SK-N-SH treated with all-trans-retinoic acid at 6 μM for 48 hours (cell line): ENCODE measurements at regions not wholly inside any gene's neighbourhood (a gene's known extent, or its start where the extent isn't known, plus 50 kb on each side); places are given as distances from the start of the nearest gene placed in this dataset.

Source experiments
- ATAC-seq: fragments of 200-7000 bp; cut with Tn5 transposase; 3 replicates; pipeline ENCODE4 v1.9.1; 2020; ENCODE audit warnings: mild to moderate bottlenecking, moderate library complexity
- ARNTL ChIP-seq: fragments of 450-650 bp; formaldehyde crosslinking; IDR thresholded peaks from 2 replicates; pipeline ENCODE4 v1.5.0; 2020; ENCODE audit warnings: low read depth, mild to moderate bottlenecking, moderate library complexity, borderline replicate concordance
- ESRRG ChIP-seq: fragments of 250-450 bp; sonication (Bioruptor Pico); IDR thresholded peaks from 2 replicates; pipeline ENCODE4 v1.6.1; 2021; ENCODE audit warnings: mild to moderate bottlenecking
- GLIS3 ChIP-seq: fragments of 250-450 bp; sonication (Bioruptor Pico); IDR thresholded peaks from 2 replicates; pipeline ENCODE4 v1.5.0; 2020; ENCODE audit warnings: mild to moderate bottlenecking, moderate library complexity
- ISL1 ChIP-seq: fragments of 250-450 bp; sonication (Bioruptor Pico); IDR thresholded peaks from 2 replicates; pipeline ENCODE4 v2.1.2; 2022; ENCODE audit warnings: mild to moderate bottlenecking, moderate library complexity
- OSR1 ChIP-seq: fragments of 250-450 bp; sonication (Bioruptor Pico); IDR thresholded peaks from 2 replicates; pipeline ENCODE4 v1.8.0; 2022; ENCODE audit warnings: moderate library complexity, mild to moderate bottlenecking, inconsistent platforms
- PPARA ChIP-seq: fragments of 250-450 bp; sonication (Bioruptor Pico); IDR thresholded peaks from 2 replicates; pipeline ENCODE4 v1.5.0; 2020; ENCODE audit warnings: mild to moderate bottlenecking, borderline replicate concordance
- RARB ChIP-seq: fragments of 250-450 bp; sonication (Bioruptor Pico); IDR thresholded peaks from 2 replicates; pipeline ENCODE4 v1.8.0; 2021; ENCODE audit warnings: mild to moderate bottlenecking, moderate library complexity
- SNAI2 ChIP-seq: fragments of 250-450 bp; sonication (Bioruptor Pico); IDR thresholded peaks from 2 replicates; pipeline ENCODE4 v1.5.0; 2020; ENCODE audit warnings: mild to moderate bottlenecking, moderate library complexity
- TCF4 ChIP-seq: fragments of 250-450 bp; sonication (Bioruptor Pico); IDR thresholded peaks from 2 replicates; pipeline ENCODE4 v1.8.0; 2021; ENCODE audit warnings: mild to moderate bottlenecking, moderate library complexity, borderline replicate concordance
- TOX ChIP-seq: fragments of 250-450 bp; sonication (Bioruptor Pico); IDR thresholded peaks from 2 replicates; pipeline ENCODE4 v1.8.0; 2021; ENCODE audit warnings: mild to moderate bottlenecking, moderate library complexity, borderline replicate concordance
- ZC3H10 ChIP-seq: fragments of 250-450 bp; sonication (Bioruptor Pico); IDR thresholded peaks from 2 replicates; pipeline ENCODE4 v1.5.1; 2021; ENCODE audit warnings: mild to moderate bottlenecking, moderate library complexity
- ZFP3 ChIP-seq: fragments of 250-450 bp; sonication (Bioruptor Pico); IDR thresholded peaks from 2 replicates; pipeline ENCODE4 v1.5.0; 2020; ENCODE audit warnings: mild to moderate bottlenecking, moderate library complexity
- ZFP30 ChIP-seq: fragments of 450-650 bp; formaldehyde crosslinking; IDR thresholded peaks from 2 replicates; pipeline ENCODE4 v1.5.0; 2022; ENCODE audit warnings: mild to moderate bottlenecking, moderate library complexity
- ZNF565 ChIP-seq: fragments of 450-650 bp; formaldehyde crosslinking; conservative IDR thresholded peaks from 2 replicates; pipeline ENCODE4 v1.5.0; 2020; ENCODE audit warnings: low read depth, mild to moderate bottlenecking, moderate library complexity
- ZNF70 ChIP-seq: fragments of 450-650 bp; formaldehyde crosslinking; IDR thresholded peaks from 2 replicates; pipeline ENCODE4 v1.5.0; 2020; ENCODE audit warnings: mild to moderate bottlenecking, moderate library complexity
- ZNF8 ChIP-seq: fragments of 450-650 bp; formaldehyde crosslinking; IDR thresholded peaks from 2 replicates; pipeline ENCODE4 v1.5.0; 2020; ENCODE audit warnings: mild to moderate bottlenecking, moderate library complexity
- TF ChIP-seq, protein P1 (sequence below): fragments of 250-450 bp; sonication (Bioruptor Pico); IDR thresholded peaks from 2 replicates; pipeline ENCODE4 v1.5.1; 2020; ENCODE audit warnings: low read depth, mild to moderate bottlenecking, moderate library complexity
- TF ChIP-seq, protein P2 (sequence below): fragments of 250-450 bp; sonication (Bioruptor Pico); IDR thresholded peaks from 2 replicates; pipeline ENCODE4 v1.5.1; 2021; ENCODE audit warnings: mild to moderate bottlenecking, moderate library complexity
- TF ChIP-seq, protein P3 (sequence below): fragments of 250-450 bp; sonication (Bioruptor Pico); IDR thresholded peaks from 2 replicates; pipeline ENCODE4 v1.5.0; 2020; ENCODE audit warnings: mild to moderate bottlenecking, moderate library complexity
- TF ChIP-seq, protein P4 (sequence below): fragments of 250-450 bp; sonication (Bioruptor Pico); IDR thresholded peaks from 2 replicates; pipeline ENCODE4 v1.8.0; 2020; ENCODE audit warnings: mild to moderate bottlenecking, moderate library complexity, borderline replicate concordance
- TF ChIP-seq, protein P5 (sequence below): fragments of 250-450 bp; sonication (Bioruptor Pico); IDR thresholded peaks from 2 replicates; pipeline ENCODE4 v1.8.0; 2021; ENCODE audit warnings: low read depth, mild to moderate bottlenecking, moderate library complexity, borderline replicate concordance

DNA sequence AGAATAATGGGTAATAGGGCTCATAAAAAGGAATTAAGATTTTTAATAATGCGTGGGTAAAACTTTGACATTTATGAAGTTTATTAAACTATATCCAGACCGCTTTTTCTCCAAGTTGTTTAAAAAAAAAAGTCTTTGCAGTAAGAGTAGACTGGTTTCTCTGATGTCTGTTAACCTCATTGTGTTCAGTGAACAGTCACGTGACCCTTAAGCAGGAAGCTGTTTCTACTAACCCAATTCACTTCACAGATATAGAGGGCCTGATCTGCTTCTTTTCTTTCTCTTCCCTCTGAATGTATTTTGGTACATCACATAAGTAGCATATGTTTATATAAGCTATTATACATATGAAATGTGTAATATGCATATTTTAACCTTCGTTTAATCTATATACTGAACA lies 1011.3 kb upstream of the CELF4 start:
- no peak for ATAC-seq
- TF ChIP-seq, protein P1, sequence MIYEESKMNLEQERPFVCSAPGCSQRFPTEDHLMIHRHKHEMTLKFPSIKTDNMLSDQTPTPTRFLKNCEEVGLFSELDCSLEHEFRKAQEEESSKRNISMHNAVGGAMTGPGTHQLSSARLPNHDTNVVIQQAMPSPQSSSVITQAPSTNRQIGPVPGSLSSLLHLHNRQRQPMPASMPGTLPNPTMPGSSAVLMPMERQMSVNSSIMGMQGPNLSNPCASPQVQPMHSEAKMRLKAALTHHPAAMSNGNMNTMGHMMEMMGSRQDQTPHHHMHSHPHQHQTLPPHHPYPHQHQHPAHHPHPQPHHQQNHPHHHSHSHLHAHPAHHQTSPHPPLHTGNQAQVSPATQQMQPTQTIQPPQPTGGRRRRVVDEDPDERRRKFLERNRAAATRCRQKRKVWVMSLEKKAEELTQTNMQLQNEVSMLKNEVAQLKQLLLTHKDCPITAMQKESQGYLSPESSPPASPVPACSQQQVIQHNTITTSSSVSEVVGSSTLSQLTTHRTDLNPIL (CRISPR knock-in tag) = no peak

DNA sequence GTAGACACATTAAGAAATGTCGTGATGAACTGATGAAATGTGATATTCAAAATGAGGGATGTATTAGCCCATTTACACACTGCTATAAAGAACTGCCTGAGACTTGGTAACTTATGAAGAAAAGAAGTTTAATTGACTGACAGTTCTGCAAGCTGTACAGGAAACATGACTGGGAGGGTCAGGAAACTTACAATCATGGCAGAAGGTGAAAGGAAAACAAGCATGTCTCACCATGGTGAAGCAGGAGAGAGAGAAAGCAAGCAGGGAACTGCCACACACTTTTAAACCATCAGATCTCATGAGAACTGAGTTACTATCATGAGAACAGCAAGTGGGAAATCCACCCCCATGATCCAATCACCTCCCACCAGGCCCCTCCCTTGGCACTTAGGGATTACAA lies 1010.8 kb upstream of the CELF4 start:
- ATAC-seq = no peak
- TF ChIP-seq ZNF70 (CRISPR knock-in tag) = no peak
- no peak for TF ChIP-seq GLIS3 (CRISPR knock-in tag)
- TF ChIP-seq, protein P2, sequence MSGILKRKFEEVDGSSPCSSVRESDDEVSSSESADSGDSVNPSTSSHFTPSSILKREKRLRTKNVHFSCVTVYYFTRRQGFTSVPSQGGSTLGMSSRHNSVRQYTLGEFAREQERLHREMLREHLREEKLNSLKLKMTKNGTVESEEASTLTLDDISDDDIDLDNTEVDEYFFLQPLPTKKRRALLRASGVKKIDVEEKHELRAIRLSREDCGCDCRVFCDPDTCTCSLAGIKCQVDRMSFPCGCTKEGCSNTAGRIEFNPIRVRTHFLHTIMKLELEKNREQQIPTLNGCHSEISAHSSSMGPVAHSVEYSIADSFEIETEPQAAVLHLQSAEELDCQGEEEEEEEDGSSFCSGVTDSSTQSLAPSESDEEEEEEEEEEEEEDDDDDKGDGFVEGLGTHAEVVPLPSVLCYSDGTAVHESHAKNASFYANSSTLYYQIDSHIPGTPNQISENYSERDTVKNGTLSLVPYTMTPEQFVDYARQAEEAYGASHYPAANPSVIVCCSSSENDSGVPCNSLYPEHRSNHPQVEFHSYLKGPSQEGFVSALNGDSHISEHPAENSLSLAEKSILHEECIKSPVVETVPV (CRISPR knock-in tag) = no peak
- no peak for TF ChIP-seq ZNF8 (CRISPR knock-in tag)
- no peak for TF ChIP-seq RARB (CRISPR knock-in tag)
- TF ChIP-seq, protein P3, sequence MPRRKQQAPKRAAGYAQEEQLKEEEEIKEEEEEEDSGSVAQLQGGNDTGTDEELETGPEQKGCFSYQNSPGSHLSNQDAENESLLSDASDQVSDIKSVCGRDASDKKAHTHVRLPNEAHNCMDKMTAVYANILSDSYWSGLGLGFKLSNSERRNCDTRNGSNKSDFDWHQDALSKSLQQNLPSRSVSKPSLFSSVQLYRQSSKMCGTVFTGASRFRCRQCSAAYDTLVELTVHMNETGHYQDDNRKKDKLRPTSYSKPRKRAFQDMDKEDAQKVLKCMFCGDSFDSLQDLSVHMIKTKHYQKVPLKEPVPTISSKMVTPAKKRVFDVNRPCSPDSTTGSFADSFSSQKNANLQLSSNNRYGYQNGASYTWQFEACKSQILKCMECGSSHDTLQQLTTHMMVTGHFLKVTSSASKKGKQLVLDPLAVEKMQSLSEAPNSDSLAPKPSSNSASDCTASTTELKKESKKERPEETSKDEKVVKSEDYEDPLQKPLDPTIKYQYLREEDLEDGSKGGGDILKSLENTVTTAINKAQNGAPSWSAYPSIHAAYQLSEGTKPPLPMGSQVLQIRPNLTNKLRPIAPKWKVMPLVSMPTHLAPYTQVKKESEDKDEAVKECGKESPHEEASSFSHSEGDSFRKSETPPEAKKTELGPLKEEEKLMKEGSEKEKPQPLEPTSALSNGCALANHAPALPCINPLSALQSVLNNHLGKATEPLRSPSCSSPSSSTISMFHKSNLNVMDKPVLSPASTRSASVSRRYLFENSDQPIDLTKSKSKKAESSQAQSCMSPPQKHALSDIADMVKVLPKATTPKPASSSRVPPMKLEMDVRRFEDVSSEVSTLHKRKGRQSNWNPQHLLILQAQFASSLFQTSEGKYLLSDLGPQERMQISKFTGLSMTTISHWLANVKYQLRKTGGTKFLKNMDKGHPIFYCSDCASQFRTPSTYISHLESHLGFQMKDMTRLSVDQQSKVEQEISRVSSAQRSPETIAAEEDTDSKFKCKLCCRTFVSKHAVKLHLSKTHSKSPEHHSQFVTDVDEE = no peak
- no peak for TF ChIP-seq OSR1 (CRISPR knock-in tag)
- no peak for TF ChIP-seq ZNF565 (CRISPR knock-in tag)
- no peak for TF ChIP-seq ZFP3 (CRISPR knock-in tag)
- TF ChIP-seq PPARA (CRISPR knock-in tag) = no peak
- no peak for TF ChIP-seq TCF4
- TF ChIP-seq ZC3H10 (CRISPR knock-in tag) = no peak
- TF ChIP-seq, protein P4, sequence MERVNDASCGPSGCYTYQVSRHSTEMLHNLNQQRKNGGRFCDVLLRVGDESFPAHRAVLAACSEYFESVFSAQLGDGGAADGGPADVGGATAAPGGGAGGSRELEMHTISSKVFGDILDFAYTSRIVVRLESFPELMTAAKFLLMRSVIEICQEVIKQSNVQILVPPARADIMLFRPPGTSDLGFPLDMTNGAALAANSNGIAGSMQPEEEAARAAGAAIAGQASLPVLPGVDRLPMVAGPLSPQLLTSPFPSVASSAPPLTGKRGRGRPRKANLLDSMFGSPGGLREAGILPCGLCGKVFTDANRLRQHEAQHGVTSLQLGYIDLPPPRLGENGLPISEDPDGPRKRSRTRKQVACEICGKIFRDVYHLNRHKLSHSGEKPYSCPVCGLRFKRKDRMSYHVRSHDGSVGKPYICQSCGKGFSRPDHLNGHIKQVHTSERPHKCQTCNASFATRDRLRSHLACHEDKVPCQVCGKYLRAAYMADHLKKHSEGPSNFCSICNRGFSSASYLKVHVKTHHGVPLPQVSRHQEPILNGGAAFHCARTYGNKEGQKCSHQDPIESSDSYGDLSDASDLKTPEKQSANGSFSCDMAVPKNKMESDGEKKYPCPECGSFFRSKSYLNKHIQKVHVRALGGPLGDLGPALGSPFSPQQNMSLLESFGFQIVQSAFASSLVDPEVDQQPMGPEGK = no peak
- TF ChIP-seq ARNTL (CRISPR knock-in tag) = no peak

DNA sequence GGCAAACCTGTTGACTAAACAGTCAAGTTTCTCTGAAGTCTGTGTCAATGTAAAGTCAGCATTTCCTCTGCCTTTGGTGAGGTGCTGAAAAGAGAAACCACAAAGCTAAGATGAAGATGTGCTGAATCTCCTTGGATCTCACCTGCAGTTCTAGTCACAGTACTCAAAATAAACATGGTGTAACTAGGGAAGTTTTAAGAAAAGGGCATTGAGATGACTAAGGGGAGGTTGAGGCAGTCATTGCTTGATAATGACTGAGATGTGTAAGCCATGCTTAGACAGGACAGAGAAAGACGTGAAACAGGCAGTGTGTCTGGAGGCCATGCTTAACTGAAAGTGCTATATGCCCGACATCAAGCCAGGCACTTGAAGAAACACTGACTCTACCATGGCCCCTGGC lies 1010.0 kb upstream of the CELF4 start:
- ATAC-seq = no peak
- TF ChIP-seq SNAI2 (no peak), ZFP30 (no peak), ESRRG (CRISPR knock-in tag) (no peak), ISL1 (no peak)
- TF ChIP-seq, protein P5, sequence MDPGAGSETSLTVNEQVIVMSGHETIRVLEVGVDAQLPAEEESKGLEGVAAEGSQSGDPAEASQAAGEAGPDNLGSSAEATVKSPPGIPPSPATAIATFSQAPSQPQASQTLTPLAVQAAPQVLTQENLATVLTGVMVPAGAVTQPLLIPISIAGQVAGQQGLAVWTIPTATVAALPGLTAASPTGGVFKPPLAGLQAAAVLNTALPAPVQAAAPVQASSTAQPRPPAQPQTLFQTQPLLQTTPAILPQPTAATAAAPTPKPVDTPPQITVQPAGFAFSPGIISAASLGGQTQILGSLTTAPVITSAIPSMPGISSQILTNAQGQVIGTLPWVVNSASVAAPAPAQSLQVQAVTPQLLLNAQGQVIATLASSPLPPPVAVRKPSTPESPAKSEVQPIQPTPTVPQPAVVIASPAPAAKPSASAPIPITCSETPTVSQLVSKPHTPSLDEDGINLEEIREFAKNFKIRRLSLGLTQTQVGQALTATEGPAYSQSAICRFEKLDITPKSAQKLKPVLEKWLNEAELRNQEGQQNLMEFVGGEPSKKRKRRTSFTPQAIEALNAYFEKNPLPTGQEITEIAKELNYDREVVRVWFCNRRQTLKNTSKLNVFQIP (CRISPR knock-in tag) = no peak

DNA sequence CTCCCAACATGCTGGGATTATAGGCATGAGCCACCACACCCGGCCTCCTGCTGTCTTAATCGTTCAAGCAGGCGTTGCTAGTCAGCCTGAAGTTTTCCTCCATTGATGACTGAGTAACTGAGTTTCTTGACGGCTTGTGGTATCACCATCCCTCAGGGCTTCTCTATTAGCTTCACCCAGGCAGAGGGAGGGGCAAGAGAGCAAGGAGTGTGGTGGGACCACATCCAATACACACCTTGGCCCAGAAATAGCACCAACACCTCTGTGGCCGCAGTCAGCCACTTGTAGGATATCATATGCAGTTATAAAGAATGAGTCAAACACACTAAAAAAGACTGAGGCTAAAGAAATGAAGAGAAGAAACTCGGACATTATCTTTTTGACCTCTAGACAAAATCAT lies 1009.4 kb upstream of the CELF4 start:
- no peak for TF ChIP-seq TCF4
- TF ChIP-seq, protein P3 = no peak
- TF ChIP-seq TOX (CRISPR knock-in tag) = no peak
- no peak for TF ChIP-seq SNAI2
- no peak for ATAC-seq
